Liver (tissue), 8 donors: ENCODE measurements at regions not wholly inside any gene's neighbourhood (a gene's known extent, or its start where the extent isn't known, plus 50 kb on each side); places are given as distances from the start of the nearest gene placed in this dataset.
A peak's percentile ranks its signal among the peaks of the same experiment; 100 is the strongest.

ENCODE experiments used
- DNase-seq: peaks from one replicate; pipeline ENCODE4 v3.0.0-alpha.2; 2017; ENCODE audit warnings: low spot score
- H3K27ac ChIP-seq, 2 donors: one replicate each; pipeline ENCODE4 v1.7.0; 2013; ENCODE audit warnings: inconsistent platforms in 2 of 2, low read length in 2 of 2, control low read depth in 1 of 2, low read depth in 1 of 2, mild to moderate bottlenecking in 1 of 2
- H3K27me3 ChIP-seq, 4 donors: one replicate each; pipeline versions ENCODE4 v1.6.1 to v1.7.0; 2013; ENCODE audit warnings: low read length in 3 of 4, inconsistent platforms in 1 of 4, mild to moderate bottlenecking in 1 of 4, moderate library complexity in 1 of 4; ENCODE audit not compliant: control insufficient read depth in 4 of 4, insufficient read depth in 4 of 4
- H3K36me3 ChIP-seq, 4 donors: one replicate each; pipeline versions ENCODE4 v1.6.1 to v1.7.0; 2013; ENCODE audit warnings: low read length in 3 of 4, mild to moderate bottlenecking in 3 of 4, low read depth in 1 of 4, moderate library complexity in 1 of 4; ENCODE audit not compliant: control insufficient read depth in 4 of 4, insufficient read depth in 3 of 4
- H3K4me1 ChIP-seq, 4 donors: one replicate each; pipeline versions ENCODE4 v1.6.1 to v1.7.0; 2013; ENCODE audit warnings: low read length in 3 of 4, mild to moderate bottlenecking in 3 of 4, moderate library complexity in 1 of 4; ENCODE audit not compliant: control insufficient read depth in 4 of 4, insufficient read depth in 4 of 4
- H3K4me3 ChIP-seq, 3 donors: one replicate each; pipeline versions ENCODE4 v1.6.1 to v1.7.0; 2013; ENCODE audit warnings: low read length in 3 of 3, control low read depth in 1 of 3, low read depth in 1 of 3, mild to moderate bottlenecking in 1 of 3
- H3K9ac ChIP-seq, 2 donors: one replicate each; pipeline ENCODE4 v1.7.0; 2013; ENCODE audit warnings: low read length in 2 of 2, mild to moderate bottlenecking in 2 of 2, moderate library complexity in 2 of 2, control low read depth in 1 of 2, low read depth in 1 of 2
- H3K9me3 ChIP-seq, 4 donors: one replicate each; pipeline versions ENCODE4 v1.6.1 to v1.7.0; 2013; ENCODE audit warnings: low read length in 3 of 4; ENCODE audit not compliant: control insufficient read depth in 4 of 4
- EGR1 ChIP-seq, 2 donors: IDR thresholded peaks; 2 replicates each; pipeline ENCODE4 v1.6.1; 2016 to 2018; ENCODE audit warnings: antibody characterized with exemption in 2 of 2, low read depth in 2 of 2
- FOXA2 ChIP-seq: IDR thresholded peaks from 2 replicates; pipeline ENCODE4 v1.6.1; 2016; ENCODE audit warnings: antibody characterized with exemption
- GABPA ChIP-seq, 2 donors: IDR thresholded peaks in 1 of 2; conservative IDR thresholded peaks in 1 of 2; 2 replicates each; pipeline ENCODE4 v1.6.1; 2016; ENCODE audit warnings: antibody characterized with exemption in 2 of 2, mild to moderate bottlenecking in 1 of 2, moderate library complexity in 1 of 2
- HNF4A ChIP-seq, 2 donors: conservative IDR thresholded peaks; 2 replicates each; pipeline ENCODE4 v1.6.1; 2016; ENCODE audit warnings: antibody characterized with exemption in 2 of 2, mild to moderate bottlenecking in 2 of 2
- JUND ChIP-seq, 2 donors: IDR thresholded peaks; 2 replicates each; pipeline ENCODE4 v1.6.1; 2016; ENCODE audit warnings: antibody characterized with exemption in 2 of 2
- NR2F2 ChIP-seq: IDR thresholded peaks from 2 replicates; pipeline ENCODE4 v1.6.1; 2016; ENCODE audit warnings: antibody characterized with exemption
- RAD21 ChIP-seq, 2 donors: IDR thresholded peaks; 2 replicates each; pipeline ENCODE4 v1.6.1; 2016; ENCODE audit warnings: antibody characterized with exemption in 2 of 2, mild to moderate bottlenecking in 2 of 2
- RXRA ChIP-seq, 2 donors: IDR thresholded peaks; 2 replicates each; pipeline ENCODE4 v1.6.1; 2017 to 2018; ENCODE audit warnings: antibody characterized with exemption in 2 of 2, mild to moderate bottlenecking in 1 of 2
- SP1 ChIP-seq: IDR thresholded peaks from 2 replicates; pipeline ENCODE4 v1.6.1; 2018; ENCODE audit warnings: antibody characterized with exemption, mild to moderate bottlenecking
- TAF1 ChIP-seq: conservative IDR thresholded peaks from 2 replicates; pipeline ENCODE4 v1.6.1; 2016; ENCODE audit warnings: antibody characterized with exemption, mild to moderate bottlenecking
- YY1 ChIP-seq: IDR thresholded peaks from 2 replicates; pipeline ENCODE4 v1.6.1; 2016; ENCODE audit warnings: antibody characterized with exemption, mild to moderate bottlenecking
- WGBS: extraction: QIAGEN DNeasy Blood & Tissue Kit; methylation state at CpG from one replicate; pipeline ENCODE4 v1.1.7; 2013; 5-methylcytosine and 5-hydroxymethylcytosine counted together
- TF ChIP-seq, protein P1 (sequence below): fragments of 150-350 bp; IDR thresholded peaks from 2 replicates; pipeline ENCODE4 v1.5.1; 2017; ENCODE audit warnings: improper control_type of control experiment, low read depth, low read length; ENCODE audit not compliant: missing input control
- TF ChIP-seq, protein P2 (sequence below): IDR thresholded peaks from 2 replicates; pipeline ENCODE4 v1.6.1; 2016; ENCODE audit warnings: antibody characterized with exemption, mild to moderate bottlenecking
- TF ChIP-seq, protein P3 (sequence below): IDR thresholded peaks from 2 replicates; pipeline ENCODE4 v1.6.1; 2016; ENCODE audit warnings: antibody characterized with exemption
- TF ChIP-seq, protein P4 (sequence below): IDR thresholded peaks from 2 replicates; pipeline ENCODE4 v1.6.1; 2016; ENCODE audit warnings: antibody characterized with exemption
- donor health status: healthy.
- donor health status: healthy.
- donor health status: healthy.
- donor health status: healthy.
- donor health status: healthy.

DNA sequence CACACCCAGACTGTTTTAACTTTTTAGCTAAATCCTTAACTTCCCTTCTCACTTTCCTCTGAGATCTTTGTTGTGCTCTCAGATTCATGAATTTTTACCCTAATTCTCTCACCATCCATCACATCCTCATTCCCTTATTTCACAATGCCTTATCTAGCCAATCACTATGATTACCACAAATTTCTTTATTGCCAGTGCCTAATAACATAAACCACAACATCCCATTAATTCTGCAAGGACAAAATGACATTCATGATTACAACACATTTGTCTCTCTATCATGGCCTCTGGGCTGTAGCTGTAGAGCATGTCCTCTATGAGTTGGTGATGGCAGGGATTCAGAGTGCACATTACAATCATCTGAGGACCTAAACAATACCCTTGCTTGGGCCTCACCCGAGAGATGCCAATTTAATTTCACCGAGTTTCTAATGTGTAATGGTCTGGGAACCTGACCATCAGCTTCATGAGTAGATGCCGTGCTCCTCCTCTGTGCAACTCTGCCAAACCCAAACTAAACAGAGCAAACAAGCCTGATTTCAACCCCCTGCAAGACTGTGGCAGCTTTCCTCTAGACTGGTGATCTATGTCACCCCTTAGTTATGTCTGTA lies 99.3 kb downstream of the SPTSSA start (continued):
- TF ChIP-seq, protein P1, sequence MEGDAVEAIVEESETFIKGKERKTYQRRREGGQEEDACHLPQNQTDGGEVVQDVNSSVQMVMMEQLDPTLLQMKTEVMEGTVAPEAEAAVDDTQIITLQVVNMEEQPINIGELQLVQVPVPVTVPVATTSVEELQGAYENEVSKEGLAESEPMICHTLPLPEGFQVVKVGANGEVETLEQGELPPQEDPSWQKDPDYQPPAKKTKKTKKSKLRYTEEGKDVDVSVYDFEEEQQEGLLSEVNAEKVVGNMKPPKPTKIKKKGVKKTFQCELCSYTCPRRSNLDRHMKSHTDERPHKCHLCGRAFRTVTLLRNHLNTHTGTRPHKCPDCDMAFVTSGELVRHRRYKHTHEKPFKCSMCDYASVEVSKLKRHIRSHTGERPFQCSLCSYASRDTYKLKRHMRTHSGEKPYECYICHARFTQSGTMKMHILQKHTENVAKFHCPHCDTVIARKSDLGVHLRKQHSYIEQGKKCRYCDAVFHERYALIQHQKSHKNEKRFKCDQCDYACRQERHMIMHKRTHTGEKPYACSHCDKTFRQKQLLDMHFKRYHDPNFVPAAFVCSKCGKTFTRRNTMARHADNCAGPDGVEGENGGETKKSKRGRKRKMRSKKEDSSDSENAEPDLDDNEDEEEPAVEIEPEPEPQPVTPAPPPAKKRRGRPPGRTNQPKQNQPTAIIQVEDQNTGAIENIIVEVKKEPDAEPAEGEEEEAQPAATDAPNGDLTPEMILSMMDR, result no peak
- TF ChIP-seq YY1 (no peak), RAD21 (IDR thresholded peaks at IDR 0.05) (no peak), EGR1 (IDR thresholded peaks at IDR 0.05; ENCODE audit: low read depth in 2 of 2) (no peak), SP1 (no peak), NR2F2 (no peak)

DNA sequence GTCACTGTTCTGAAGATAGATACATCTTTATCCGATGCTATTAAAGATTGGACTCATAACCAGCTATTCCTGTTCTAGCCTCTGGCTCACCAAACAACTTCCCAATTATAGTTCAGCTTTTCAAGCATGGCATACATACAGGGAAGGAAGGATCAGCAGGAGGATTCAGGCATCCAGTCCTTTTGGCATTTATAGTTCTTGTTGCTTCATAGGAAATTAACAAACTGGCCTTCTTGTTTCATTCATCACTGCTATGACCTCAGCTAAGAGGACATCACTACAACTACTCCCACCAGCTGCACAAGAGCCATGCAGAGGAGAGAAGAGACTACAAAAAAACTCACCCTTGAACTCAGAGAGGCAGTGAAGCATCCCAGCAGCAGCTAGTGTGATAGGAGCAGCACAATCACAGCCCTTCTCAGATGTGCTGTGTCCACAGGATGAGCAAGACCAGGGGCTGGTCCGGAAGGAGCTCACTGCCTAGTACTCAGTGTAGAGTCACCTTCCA lies 100.5 kb downstream of the SPTSSA start:
- no peak overlapping the region for H3K27ac ChIP-seq
- peaks cover 0 to 6% (median 2%) of the 10 kb centered on the region in 4 donors for H3K4me1 ChIP-seq
- H3K9ac ChIP-seq, result no peak overlapping the region
- no peaks in the 10 kb centered on the region for H3K9me3 ChIP-seq
- WGBS, result 86% methylated on average over 2 of the region's 2 CpGs
- TF ChIP-seq TAF1 (no peak), JUND (IDR thresholded peaks at IDR 0.05) (no peak), NR2F2 (peak; percentile 74), YY1 (no peak)
- TF ChIP-seq, protein P2, sequence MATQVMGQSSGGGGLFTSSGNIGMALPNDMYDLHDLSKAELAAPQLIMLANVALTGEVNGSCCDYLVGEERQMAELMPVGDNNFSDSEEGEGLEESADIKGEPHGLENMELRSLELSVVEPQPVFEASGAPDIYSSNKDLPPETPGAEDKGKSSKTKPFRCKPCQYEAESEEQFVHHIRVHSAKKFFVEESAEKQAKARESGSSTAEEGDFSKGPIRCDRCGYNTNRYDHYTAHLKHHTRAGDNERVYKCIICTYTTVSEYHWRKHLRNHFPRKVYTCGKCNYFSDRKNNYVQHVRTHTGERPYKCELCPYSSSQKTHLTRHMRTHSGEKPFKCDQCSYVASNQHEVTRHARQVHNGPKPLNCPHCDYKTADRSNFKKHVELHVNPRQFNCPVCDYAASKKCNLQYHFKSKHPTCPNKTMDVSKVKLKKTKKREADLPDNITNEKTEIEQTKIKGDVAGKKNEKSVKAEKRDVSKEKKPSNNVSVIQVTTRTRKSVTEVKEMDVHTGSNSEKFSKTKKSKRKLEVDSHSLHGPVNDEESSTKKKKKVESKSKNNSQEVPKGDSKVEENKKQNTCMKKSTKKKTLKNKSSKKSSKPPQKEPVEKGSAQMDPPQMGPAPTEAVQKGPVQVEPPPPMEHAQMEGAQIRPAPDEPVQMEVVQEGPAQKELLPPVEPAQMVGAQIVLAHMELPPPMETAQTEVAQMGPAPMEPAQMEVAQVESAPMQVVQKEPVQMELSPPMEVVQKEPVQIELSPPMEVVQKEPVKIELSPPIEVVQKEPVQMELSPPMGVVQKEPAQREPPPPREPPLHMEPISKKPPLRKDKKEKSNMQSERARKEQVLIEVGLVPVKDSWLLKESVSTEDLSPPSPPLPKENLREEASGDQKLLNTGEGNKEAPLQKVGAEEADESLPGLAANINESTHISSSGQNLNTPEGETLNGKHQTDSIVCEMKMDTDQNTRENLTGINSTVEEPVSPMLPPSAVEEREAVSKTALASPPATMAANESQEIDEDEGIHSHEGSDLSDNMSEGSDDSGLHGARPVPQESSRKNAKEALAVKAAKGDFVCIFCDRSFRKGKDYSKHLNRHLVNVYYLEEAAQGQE, result no peak
- DNase-seq, result no peak
- H3K27me3 ChIP-seq, result no peaks in the 10 kb centered on the region
- H3K4me3 ChIP-seq, result no peak overlapping the region
- no peaks in the 10 kb centered on the region for H3K36me3 ChIP-seq

DNA sequence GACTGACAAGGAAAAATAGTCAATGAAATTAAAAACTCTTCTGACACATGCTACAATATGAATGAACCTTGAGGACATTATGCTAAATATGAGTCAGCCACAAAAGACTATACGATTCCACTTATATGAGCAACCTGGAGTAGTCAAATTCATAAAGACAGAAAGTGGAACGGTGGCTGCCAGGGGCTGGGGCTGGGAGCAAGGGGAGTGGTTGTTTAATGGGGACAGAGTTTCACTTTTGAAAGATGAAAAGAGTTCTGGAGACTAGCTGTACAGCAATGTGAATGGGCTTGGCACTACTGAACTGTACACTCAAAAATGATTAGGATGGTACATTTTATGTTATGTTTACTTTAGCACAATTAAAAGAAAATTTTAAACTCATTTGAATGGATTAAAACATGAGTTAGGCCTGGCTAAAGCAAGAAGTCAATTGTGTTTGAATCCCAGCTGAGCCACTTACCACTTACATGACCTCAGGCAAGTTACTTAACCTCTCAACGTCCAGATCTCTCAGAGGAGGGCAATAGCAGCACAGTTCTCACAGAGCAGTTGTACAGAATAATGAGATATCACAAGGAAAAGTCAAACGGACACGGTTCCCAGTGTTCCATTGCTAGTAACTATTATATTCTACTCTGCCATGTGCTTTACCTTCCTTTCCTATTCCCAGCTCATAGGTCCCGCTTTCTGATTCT lies 102.5 kb downstream of the SPTSSA start:
- 59% methylated on average over 6 of the region's 6 CpGs for WGBS
- TF ChIP-seq, protein P3, sequence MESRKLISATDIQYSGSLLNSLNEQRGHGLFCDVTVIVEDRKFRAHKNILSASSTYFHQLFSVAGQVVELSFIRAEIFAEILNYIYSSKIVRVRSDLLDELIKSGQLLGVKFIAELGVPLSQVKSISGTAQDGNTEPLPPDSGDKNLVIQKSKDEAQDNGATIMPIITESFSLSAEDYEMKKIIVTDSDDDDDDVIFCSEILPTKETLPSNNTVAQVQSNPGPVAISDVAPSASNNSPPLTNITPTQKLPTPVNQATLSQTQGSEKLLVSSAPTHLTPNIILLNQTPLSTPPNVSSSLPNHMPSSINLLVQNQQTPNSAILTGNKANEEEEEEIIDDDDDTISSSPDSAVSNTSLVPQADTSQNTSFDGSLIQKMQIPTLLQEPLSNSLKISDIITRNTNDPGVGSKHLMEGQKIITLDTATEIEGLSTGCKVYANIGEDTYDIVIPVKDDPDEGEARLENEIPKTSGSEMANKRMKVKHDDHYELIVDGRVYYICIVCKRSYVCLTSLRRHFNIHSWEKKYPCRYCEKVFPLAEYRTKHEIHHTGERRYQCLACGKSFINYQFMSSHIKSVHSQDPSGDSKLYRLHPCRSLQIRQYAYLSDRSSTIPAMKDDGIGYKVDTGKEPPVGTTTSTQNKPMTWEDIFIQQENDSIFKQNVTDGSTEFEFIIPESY, result no peak
- TF ChIP-seq FOXA2 (no peak), EGR1 (IDR thresholded peaks at IDR 0.05; ENCODE audit: low read depth in 2 of 2) (no peak), YY1 (no peak), HNF4A (conservative IDR thresholded peaks at IDR 0.05) (no peak), RAD21 (IDR thresholded peaks at IDR 0.05) (no peak), NR2F2 (no peak), RXRA (IDR thresholded peaks at IDR 0.05) (no peak), GABPA (IDR thresholded peaks at IDR 0.05 in 1 of 2, conservative IDR thresholded peaks at IDR 0.05 in 1 of 2) (no peak), TAF1 (no peak), SP1 (no peak), JUND (IDR thresholded peaks at IDR 0.05) (no peak)
- TF ChIP-seq, protein P4, sequence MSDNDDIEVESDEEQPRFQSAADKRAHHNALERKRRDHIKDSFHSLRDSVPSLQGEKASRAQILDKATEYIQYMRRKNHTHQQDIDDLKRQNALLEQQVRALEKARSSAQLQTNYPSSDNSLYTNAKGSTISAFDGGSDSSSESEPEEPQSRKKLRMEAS, result no peak
- TF ChIP-seq, protein P1, result no peak

More for the DNA sequence above, 102.5 kb downstream of the SPTSSA start:
- no peak for DNase-seq
- no peak overlapping the region for H3K4me3 ChIP-seq
- H3K27ac ChIP-seq, result no peak overlapping the region
- H3K4me1 ChIP-seq, result peaks cover 0 to 1% (median 0%) of the 10 kb centered on the region in 4 donors
- H3K9me3 ChIP-seq, result no peaks in the 10 kb centered on the region
- no peak overlapping the region for H3K9ac ChIP-seq
- no peaks in the 10 kb centered on the region for H3K27me3 ChIP-seq
- no peaks in the 10 kb centered on the region for H3K36me3 ChIP-seq
